HL-60 (cell line): ENCODE measurements at regions not wholly inside any gene's neighbourhood (a gene's known extent, or its start where the extent isn't known, plus 50 kb on each side); places are given as distances from the start of the nearest gene placed in this dataset.

ENCODE experiments used
- DNase-seq, 2 experiments: peaks; one replicate each; pipeline ENCODE4 v3.0.0-alpha.2; 2010 to 2020; ENCODE audit warnings: low read depth in 1 of 2, low spot score in 1 of 2
- H3K27ac ChIP-seq: fragments of 250-450 bp; sonication (Bioruptor Pico); replicated peaks from 2 replicates; pipeline ENCODE4 v1.5.1; 2020; ENCODE audit warnings: mild to moderate bottlenecking, moderate library complexity
- H3K27me3 ChIP-seq: fragments of 250-450 bp; sonication (Bioruptor Pico); 2 replicates; pipeline ENCODE4 v1.5.1; 2021; ENCODE audit warnings: mild to moderate bottlenecking, moderate library complexity; ENCODE audit not compliant: insufficient read depth, poor library complexity, severe bottlenecking
- H3K4me3 ChIP-seq: replicated peaks from 2 replicates; pipeline ENCODE4 v1.5.1; 2011; ENCODE audit warnings: mild to moderate bottlenecking, control low read depth, low read length; ENCODE audit not compliant: insufficient read depth
- GABPA ChIP-seq: IDR thresholded peaks from 2 replicates; pipeline ENCODE4 v1.6.1; 2012; ENCODE audit warnings: low read depth
- POLR2AphosphoS5 ChIP-seq: IDR thresholded peaks from 2 replicates; pipeline ENCODE4 v1.6.1; 2012; ENCODE audit warnings: low read depth
- SPI1 ChIP-seq: IDR thresholded peaks from 2 replicates; pipeline ENCODE4 v1.6.1; 2012; ENCODE audit warnings: low read depth, mild to moderate bottlenecking, borderline replicate concordance
- TF ChIP-seq, protein P1 (sequence below): IDR thresholded peaks from 2 replicates; pipeline ENCODE4 v1.6.1; 2012; ENCODE audit warnings: low read depth; ENCODE audit not compliant: insufficient replicate concordance
- TF ChIP-seq, protein P2 (sequence below): IDR thresholded peaks from one replicate; pipeline ENCODE4 v1.5.1; 2011; ENCODE audit warnings: low read length, control low read depth, inconsistent platforms; ENCODE audit not compliant: insufficient read depth

GRCh38 chr13:28569886-28570285, 75.0 kb upstream of the FLT1 start:
- Histone ChIP-seq H3K27ac (no peak overlapping the region), H3K4me3 (no peak overlapping the region), H3K27me3 (no peaks in the 10 kb centered on the region)
- DNase-seq: no peak
- TF ChIP-seq, protein P1, sequence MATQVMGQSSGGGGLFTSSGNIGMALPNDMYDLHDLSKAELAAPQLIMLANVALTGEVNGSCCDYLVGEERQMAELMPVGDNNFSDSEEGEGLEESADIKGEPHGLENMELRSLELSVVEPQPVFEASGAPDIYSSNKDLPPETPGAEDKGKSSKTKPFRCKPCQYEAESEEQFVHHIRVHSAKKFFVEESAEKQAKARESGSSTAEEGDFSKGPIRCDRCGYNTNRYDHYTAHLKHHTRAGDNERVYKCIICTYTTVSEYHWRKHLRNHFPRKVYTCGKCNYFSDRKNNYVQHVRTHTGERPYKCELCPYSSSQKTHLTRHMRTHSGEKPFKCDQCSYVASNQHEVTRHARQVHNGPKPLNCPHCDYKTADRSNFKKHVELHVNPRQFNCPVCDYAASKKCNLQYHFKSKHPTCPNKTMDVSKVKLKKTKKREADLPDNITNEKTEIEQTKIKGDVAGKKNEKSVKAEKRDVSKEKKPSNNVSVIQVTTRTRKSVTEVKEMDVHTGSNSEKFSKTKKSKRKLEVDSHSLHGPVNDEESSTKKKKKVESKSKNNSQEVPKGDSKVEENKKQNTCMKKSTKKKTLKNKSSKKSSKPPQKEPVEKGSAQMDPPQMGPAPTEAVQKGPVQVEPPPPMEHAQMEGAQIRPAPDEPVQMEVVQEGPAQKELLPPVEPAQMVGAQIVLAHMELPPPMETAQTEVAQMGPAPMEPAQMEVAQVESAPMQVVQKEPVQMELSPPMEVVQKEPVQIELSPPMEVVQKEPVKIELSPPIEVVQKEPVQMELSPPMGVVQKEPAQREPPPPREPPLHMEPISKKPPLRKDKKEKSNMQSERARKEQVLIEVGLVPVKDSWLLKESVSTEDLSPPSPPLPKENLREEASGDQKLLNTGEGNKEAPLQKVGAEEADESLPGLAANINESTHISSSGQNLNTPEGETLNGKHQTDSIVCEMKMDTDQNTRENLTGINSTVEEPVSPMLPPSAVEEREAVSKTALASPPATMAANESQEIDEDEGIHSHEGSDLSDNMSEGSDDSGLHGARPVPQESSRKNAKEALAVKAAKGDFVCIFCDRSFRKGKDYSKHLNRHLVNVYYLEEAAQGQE: no peak
- TF ChIP-seq POLR2AphosphoS5 (no peak), GABPA (no peak), SPI1 (no peak)
- TF ChIP-seq, protein P2, sequence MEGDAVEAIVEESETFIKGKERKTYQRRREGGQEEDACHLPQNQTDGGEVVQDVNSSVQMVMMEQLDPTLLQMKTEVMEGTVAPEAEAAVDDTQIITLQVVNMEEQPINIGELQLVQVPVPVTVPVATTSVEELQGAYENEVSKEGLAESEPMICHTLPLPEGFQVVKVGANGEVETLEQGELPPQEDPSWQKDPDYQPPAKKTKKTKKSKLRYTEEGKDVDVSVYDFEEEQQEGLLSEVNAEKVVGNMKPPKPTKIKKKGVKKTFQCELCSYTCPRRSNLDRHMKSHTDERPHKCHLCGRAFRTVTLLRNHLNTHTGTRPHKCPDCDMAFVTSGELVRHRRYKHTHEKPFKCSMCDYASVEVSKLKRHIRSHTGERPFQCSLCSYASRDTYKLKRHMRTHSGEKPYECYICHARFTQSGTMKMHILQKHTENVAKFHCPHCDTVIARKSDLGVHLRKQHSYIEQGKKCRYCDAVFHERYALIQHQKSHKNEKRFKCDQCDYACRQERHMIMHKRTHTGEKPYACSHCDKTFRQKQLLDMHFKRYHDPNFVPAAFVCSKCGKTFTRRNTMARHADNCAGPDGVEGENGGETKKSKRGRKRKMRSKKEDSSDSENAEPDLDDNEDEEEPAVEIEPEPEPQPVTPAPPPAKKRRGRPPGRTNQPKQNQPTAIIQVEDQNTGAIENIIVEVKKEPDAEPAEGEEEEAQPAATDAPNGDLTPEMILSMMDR: no peak

DNA sequence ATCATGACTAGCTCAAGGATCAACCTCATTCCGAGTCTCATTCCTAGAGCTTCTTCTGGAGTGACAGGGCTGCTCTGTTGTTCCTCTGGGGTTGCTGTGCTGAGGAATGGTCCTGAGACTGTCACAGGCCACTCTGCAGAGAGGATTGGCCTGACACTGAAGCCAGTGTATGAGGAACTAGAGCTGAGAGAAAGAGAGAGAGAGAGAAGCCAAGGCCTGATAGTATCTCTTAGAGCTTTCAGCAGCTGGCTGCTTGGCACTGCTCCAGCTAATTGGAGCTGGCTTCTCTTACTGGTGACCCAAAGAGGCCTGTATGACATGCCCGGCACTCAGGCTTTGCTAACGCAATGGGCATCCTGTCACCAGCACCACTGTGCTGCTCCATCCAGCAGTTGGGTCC, 73.4 kb upstream of the FLT1 start:
- no peaks in the 10 kb centered on the region for H3K27me3 ChIP-seq
- peak; percentile 38 to 59 for DNase-seq

GRCh38 chr13:28566891-28567290, 72.0 kb upstream of the FLT1 start:
- Histone ChIP-seq H3K4me3 (no peak overlapping the region), H3K27me3 (no peaks in the 10 kb centered on the region), H3K27ac (no peak overlapping the region)
- TF ChIP-seq, protein P2: no peak
- TF ChIP-seq GABPA (no peak), POLR2AphosphoS5 (no peak), SPI1 (no peak)
- TF ChIP-seq, protein P1: no peak
- no peak for DNase-seq

More for the DNA sequence above, 73.4 kb upstream of the FLT1 start:
- TF ChIP-seq SPI1 (no peak), POLR2AphosphoS5 (no peak; the same call in 1 of the 2 replicates), GABPA (no peak)
- TF ChIP-seq, protein P1: no peak
- TF ChIP-seq, protein P2: no peak
- Histone ChIP-seq H3K27ac (no peak overlapping the region), H3K4me3 (no peak overlapping the region)
